ENCODE measurements at regions not wholly inside any gene's neighbourhood (a gene's known extent, or its start where the extent isn't known, plus 50 kb on each side); places are given as distances from the start of the nearest gene placed in this dataset.

- Histone ChIP-seq H2AFZ (ENCODE audit: low read depth, low read length) (no peak overlapping the region), H3K9ac (ENCODE audit: low read length) (no peak overlapping the region), H3K4me2 (ENCODE audit: low read length) (no peak overlapping the region), H4K20me1 (ENCODE audit: insufficient read depth, low read length) (no peaks in the 10 kb centered on the region), H3K4me3 (ENCODE audit: insufficient read depth, low read depth, low read length) (no peak overlapping the region), H3K4me1 (ENCODE audit: insufficient read depth, low read length) (no peaks in the 10 kb centered on the region), H3K27ac (ENCODE audit: low read depth, low read length) (no peak overlapping the region), H3K9me3 (ENCODE audit: insufficient read depth, low read depth, low read length) (no peaks in the 10 kb centered on the region), H3K36me3 (ENCODE audit: insufficient read depth, low read length) (no peaks in the 10 kb centered on the region), H3K79me2 (ENCODE audit: insufficient read depth, low read length) (no peaks in the 10 kb centered on the region), H3K27me3 (ENCODE audit: insufficient read depth, low read length) (no peaks in the 10 kb centered on the region)
- TF ChIP-seq, protein P1, sequence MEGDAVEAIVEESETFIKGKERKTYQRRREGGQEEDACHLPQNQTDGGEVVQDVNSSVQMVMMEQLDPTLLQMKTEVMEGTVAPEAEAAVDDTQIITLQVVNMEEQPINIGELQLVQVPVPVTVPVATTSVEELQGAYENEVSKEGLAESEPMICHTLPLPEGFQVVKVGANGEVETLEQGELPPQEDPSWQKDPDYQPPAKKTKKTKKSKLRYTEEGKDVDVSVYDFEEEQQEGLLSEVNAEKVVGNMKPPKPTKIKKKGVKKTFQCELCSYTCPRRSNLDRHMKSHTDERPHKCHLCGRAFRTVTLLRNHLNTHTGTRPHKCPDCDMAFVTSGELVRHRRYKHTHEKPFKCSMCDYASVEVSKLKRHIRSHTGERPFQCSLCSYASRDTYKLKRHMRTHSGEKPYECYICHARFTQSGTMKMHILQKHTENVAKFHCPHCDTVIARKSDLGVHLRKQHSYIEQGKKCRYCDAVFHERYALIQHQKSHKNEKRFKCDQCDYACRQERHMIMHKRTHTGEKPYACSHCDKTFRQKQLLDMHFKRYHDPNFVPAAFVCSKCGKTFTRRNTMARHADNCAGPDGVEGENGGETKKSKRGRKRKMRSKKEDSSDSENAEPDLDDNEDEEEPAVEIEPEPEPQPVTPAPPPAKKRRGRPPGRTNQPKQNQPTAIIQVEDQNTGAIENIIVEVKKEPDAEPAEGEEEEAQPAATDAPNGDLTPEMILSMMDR (IDR thresholded peaks at IDR 0.05; ENCODE audit: insufficient read depth, low read depth, low read length): no peak
- no peak for TF ChIP-seq EZH2 (IDR thresholded peaks at IDR 0.05; ENCODE audit: insufficient read depth, low read length)
- Mint-ChIP-seq H3K36me3 (ENCODE audit: low read depth, unreplicated experiment) (peaks cover 4% of the 10 kb centered on the region), H3K27ac (ENCODE audit: unreplicated experiment) (no peak overlapping the region), H3K4me1 (ENCODE audit: low read depth, unreplicated experiment) (no peaks in the 10 kb centered on the region), H3K4me3 (ENCODE audit: unreplicated experiment) (no peak overlapping the region), H3K9me3 (ENCODE audit: unreplicated experiment) (peaks cover 6% of the 10 kb centered on the region), H3K27me3 (ENCODE audit: low read depth, unreplicated experiment) (no peaks in the 10 kb centered on the region)
- DNase-seq (ENCODE audit: low read depth): no peak
- FAIRE-seq: peak; percentile 87
Observed at GRCh38 chrX:37942170-37942569, 64.2 kb upstream of the SYTL5 start.

- no peak overlapping the region for H3K4me3 Mint-ChIP-seq (ENCODE audit: unreplicated experiment)
- H3K27ac Mint-ChIP-seq (ENCODE audit: unreplicated experiment): no peak overlapping the region
- no peak for TF ChIP-seq EZH2 (IDR thresholded peaks at IDR 0.05; ENCODE audit: insufficient read depth, low read length)
- TF ChIP-seq, protein P1 (IDR thresholded peaks at IDR 0.05; ENCODE audit: insufficient read depth, low read depth, low read length): no peak
- H3K9me3 ChIP-seq (ENCODE audit: insufficient read depth, low read depth, low read length): no peaks in the 10 kb centered on the region
- DNase-seq (ENCODE audit: low read depth) (no peak), FAIRE-seq (peak; percentile 45)
- H3K9ac ChIP-seq (ENCODE audit: low read length): no peak overlapping the region
- H3K27ac ChIP-seq (ENCODE audit: low read depth, low read length): no peak overlapping the region
- no peaks in the 10 kb centered on the region for H3K4me1 ChIP-seq (ENCODE audit: insufficient read depth, low read length)
- no peaks in the 10 kb centered on the region for H4K20me1 ChIP-seq (ENCODE audit: insufficient read depth, low read length)
- no peak overlapping the region for H2AFZ ChIP-seq (ENCODE audit: low read depth, low read length)
- peaks cover 4% of the 10 kb centered on the region for H3K36me3 Mint-ChIP-seq (ENCODE audit: low read depth, unreplicated experiment)
- no peaks in the 10 kb centered on the region for H3K27me3 Mint-ChIP-seq (ENCODE audit: low read depth, unreplicated experiment)
- no peaks in the 10 kb centered on the region for H3K27me3 ChIP-seq (ENCODE audit: insufficient read depth, low read length)
- no peak overlapping the region for H3K4me2 ChIP-seq (ENCODE audit: low read length)
- H3K79me2 ChIP-seq (ENCODE audit: insufficient read depth, low read length): no peaks in the 10 kb centered on the region
- H3K36me3 ChIP-seq (ENCODE audit: insufficient read depth, low read length): no peaks in the 10 kb centered on the region
- H3K4me1 Mint-ChIP-seq (ENCODE audit: low read depth, unreplicated experiment): no peaks in the 10 kb centered on the region
- no peak overlapping the region for H3K4me3 ChIP-seq (ENCODE audit: insufficient read depth, low read depth, low read length)
- H3K9me3 Mint-ChIP-seq (ENCODE audit: unreplicated experiment): peaks cover 6% of the 10 kb centered on the region
Observed at GRCh38 chrX:37943554-37944344, 62.6 kb upstream of the SYTL5 start.

- H3K27me3 ChIP-seq (ENCODE audit: insufficient read depth, low read length): no peaks in the 10 kb centered on the region
- H3K9me3 ChIP-seq (ENCODE audit: insufficient read depth, low read depth, low read length): no peaks in the 10 kb centered on the region
- H3K36me3 Mint-ChIP-seq (ENCODE audit: low read depth, unreplicated experiment): peaks cover 4% of the 10 kb centered on the region
- no peaks in the 10 kb centered on the region for H4K20me1 ChIP-seq (ENCODE audit: insufficient read depth, low read length)
- no peak for DNase-seq (ENCODE audit: low read depth)
- no peak for FAIRE-seq
- no peak for TF ChIP-seq EZH2 (IDR thresholded peaks at IDR 0.05; ENCODE audit: insufficient read depth, low read length)
- TF ChIP-seq, protein P1 (IDR thresholded peaks at IDR 0.05; ENCODE audit: insufficient read depth, low read depth, low read length): no peak
- H3K27ac ChIP-seq (ENCODE audit: low read depth, low read length): no peak overlapping the region
- no peaks in the 10 kb centered on the region for H3K4me1 ChIP-seq (ENCODE audit: insufficient read depth, low read length)
- no peaks in the 10 kb centered on the region for H3K79me2 ChIP-seq (ENCODE audit: insufficient read depth, low read length)
- H3K4me3 ChIP-seq (ENCODE audit: insufficient read depth, low read depth, low read length): no peak overlapping the region
- no peaks in the 10 kb centered on the region for H3K36me3 ChIP-seq (ENCODE audit: insufficient read depth, low read length)
- no peak overlapping the region for H3K4me3 Mint-ChIP-seq (ENCODE audit: unreplicated experiment)
- no peaks in the 10 kb centered on the region for H3K4me1 Mint-ChIP-seq (ENCODE audit: low read depth, unreplicated experiment)
- H3K27ac Mint-ChIP-seq (ENCODE audit: unreplicated experiment): no peak overlapping the region
- H3K9me3 Mint-ChIP-seq (ENCODE audit: unreplicated experiment): peaks cover 6% of the 10 kb centered on the region
- H3K27me3 Mint-ChIP-seq (ENCODE audit: low read depth, unreplicated experiment): no peaks in the 10 kb centered on the region
- H2AFZ ChIP-seq (ENCODE audit: low read depth, low read length): no peak overlapping the region
- H3K4me2 ChIP-seq (ENCODE audit: low read length): no peak overlapping the region
- H3K9ac ChIP-seq (ENCODE audit: low read length): no peak overlapping the region
Observed at GRCh38 chrX:37946197-37946596, 60.2 kb upstream of the SYTL5 start.

Data from astrocyte (in vitro differentiated cells and primary cell).